ENCODE measurements at regions not wholly inside any gene's neighbourhood (a gene's known extent, or its start where the extent isn't known, plus 50 kb on each side); places are given as distances from the start of the nearest gene placed in this dataset.

DNA sequence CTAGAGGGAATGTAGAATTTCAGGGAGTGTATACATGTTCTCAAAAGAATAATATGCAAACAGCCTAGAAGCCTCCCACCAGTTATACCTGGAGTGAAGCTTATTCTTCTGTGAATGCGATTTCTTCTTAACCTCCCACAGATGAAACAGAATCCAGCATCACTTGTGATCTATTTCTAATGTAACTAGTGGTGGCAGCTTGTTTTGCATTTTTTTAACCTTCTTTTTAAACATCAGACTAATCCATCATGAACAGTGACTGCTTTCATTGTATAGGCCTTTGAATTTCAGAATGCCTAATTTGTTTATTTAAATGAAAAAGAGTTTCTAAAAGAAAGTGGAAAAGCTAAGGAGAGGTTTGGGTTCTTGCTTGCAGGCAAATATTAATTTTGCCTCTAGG lies 85.7 kb upstream of the EPHA4 start:
- Mint-ChIP-seq H3K27me3 (ENCODE audit: insufficient read depth) (no peaks in the 10 kb centered on the region), H3K4me3 (no peak overlapping the region), H3K9me3 (no peaks in the 10 kb centered on the region), H3K4me1 (ENCODE audit: low read depth) (no peaks in the 10 kb centered on the region), H3K27ac (no peak overlapping the region), H3K36me3 (ENCODE audit: low read depth) (no peaks in the 10 kb centered on the region)
- DNase-seq (ENCODE audit: low spot score): no peak
- intact Hi-C loops (cut with micrococcal nuclease): no loop called here

DNA sequence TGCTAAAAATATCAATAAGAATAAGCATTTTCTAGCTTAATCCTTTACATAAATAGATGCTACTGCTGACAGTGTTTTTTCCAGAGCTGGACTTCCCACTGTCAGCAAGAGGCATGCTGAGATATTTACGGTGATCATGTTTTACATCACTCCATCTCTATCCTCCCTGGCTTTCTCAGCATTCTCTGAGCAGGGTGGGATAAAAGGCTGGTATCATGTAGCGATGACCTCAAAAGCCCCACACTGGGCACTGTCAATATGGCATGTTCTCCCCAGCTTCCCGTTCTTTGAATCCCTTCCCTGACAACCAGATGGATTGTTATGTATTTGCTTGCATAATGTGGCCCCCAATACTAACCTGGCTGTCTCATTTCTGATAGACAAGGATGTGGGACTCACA lies 83.2 kb upstream of the EPHA4 start:
- Mint-ChIP-seq H3K4me1 (ENCODE audit: low read depth) (no peaks in the 10 kb centered on the region), H3K9me3 (no peaks in the 10 kb centered on the region), H3K4me3 (no peak overlapping the region), H3K36me3 (ENCODE audit: low read depth) (no peaks in the 10 kb centered on the region), H3K27ac (no peak overlapping the region), H3K27me3 (ENCODE audit: insufficient read depth) (no peaks in the 10 kb centered on the region)
- intact Hi-C loops (cut with micrococcal nuclease): no loop called here
- no peak for DNase-seq (ENCODE audit: low spot score)

DNA sequence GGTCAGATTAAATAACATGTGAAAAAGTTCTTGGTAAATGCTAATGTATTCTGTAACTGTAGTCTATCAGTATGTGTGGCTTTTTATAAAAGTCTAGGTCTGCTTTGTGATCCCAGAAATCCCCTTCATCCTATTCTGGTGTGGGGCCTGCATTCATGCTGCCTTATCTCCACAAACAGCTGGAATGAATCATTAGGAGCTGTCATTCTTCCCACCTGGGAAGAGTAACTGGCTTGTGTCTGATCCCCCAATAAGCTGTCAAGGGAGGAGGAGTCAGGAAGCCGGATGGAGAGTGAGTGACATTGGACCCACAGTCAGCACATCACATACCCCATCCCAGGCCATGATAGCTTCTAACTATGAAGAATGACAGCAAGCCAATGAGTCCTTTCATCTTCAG lies 81.1 kb upstream of the EPHA4 start:
- intact Hi-C loops (cut with micrococcal nuclease): no loop called here
- no peak for DNase-seq (ENCODE audit: low spot score)
- no peaks in the 10 kb centered on the region for H3K36me3 Mint-ChIP-seq (ENCODE audit: low read depth)
- no peaks in the 10 kb centered on the region for H3K9me3 Mint-ChIP-seq
- no peaks in the 10 kb centered on the region for H3K27me3 Mint-ChIP-seq (ENCODE audit: insufficient read depth)
- H3K4me1 Mint-ChIP-seq (ENCODE audit: low read depth): no peaks in the 10 kb centered on the region
- H3K4me3 Mint-ChIP-seq: no peak overlapping the region
- H3K27ac Mint-ChIP-seq: no peak overlapping the region

DNA sequence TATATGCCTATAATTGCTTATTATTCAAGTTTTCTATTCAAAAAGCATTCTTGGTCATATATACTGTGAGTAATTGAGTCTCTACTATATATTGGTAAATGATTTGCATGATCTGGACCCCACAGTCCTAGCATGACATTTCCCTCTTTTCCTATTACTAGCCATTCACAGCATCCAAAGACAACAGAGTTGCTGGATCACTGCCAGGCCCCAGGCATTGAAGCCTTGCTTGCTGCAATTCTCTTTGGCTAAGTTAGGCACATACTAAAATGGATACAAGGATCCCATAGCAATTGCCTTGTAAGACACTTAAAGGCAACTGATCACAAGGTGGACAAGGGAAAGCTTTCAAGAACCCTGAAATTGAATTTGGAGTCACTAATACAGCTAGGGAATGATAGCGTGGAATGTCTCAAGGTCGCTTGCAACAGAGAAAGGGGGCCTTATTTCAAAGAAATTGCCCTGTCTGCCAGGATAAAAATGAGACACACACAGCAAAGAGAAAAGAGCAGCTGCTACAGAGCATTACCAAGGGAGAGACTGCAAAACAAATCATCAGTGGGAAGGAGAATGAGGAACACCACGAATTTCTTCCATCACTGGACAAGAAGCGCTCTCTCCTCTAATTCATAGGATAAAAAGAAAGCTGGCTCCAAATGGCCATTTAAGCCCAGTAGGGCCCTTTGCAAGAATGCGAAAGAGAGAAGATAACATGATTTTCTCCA lies 77.1 kb upstream of the EPHA4 start:
- no peaks in the 10 kb centered on the region for H3K36me3 Mint-ChIP-seq (ENCODE audit: low read depth)
- no peaks in the 10 kb centered on the region for H3K4me1 Mint-ChIP-seq (ENCODE audit: low read depth)
- H3K27me3 Mint-ChIP-seq (ENCODE audit: insufficient read depth): no peaks in the 10 kb centered on the region
- H3K4me3 Mint-ChIP-seq: no peak overlapping the region
- intact Hi-C loops (cut with micrococcal nuclease): no loop called here
- no peak for DNase-seq (ENCODE audit: low spot score)
- H3K27ac Mint-ChIP-seq: no peak overlapping the region
- H3K9me3 Mint-ChIP-seq: peaks cover 3% of the 10 kb centered on the region

DNA sequence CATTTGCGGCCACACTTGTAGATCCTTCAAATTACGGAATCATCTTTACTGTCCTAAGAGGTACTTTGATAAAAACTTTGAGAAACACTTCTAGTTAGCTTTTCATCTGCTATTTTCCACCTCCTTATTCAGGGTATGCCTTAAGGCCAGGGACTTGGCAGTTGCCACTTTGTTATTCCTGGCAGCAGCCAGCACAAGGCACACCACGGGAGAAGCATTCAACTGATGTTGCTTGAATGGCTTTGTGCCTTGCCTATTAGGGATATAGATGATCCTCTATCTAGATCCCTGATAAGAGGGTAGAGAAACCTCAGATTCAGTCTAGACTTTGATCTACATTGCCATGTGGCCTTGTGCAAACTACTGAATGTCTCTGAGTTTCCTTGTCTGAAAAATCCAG lies 70.3 kb upstream of the EPHA4 start:
- Mint-ChIP-seq H3K27me3 (ENCODE audit: insufficient read depth) (no peaks in the 10 kb centered on the region), H3K4me3 (no peak overlapping the region), H3K4me1 (ENCODE audit: low read depth) (no peaks in the 10 kb centered on the region), H3K9me3 (peaks cover 8% of the 10 kb centered on the region), H3K36me3 (ENCODE audit: low read depth) (no peaks in the 10 kb centered on the region), H3K27ac (no peak overlapping the region)
- intact Hi-C loops (cut with micrococcal nuclease): no loop called here
- no peak for DNase-seq (ENCODE audit: low spot score)

DNA sequence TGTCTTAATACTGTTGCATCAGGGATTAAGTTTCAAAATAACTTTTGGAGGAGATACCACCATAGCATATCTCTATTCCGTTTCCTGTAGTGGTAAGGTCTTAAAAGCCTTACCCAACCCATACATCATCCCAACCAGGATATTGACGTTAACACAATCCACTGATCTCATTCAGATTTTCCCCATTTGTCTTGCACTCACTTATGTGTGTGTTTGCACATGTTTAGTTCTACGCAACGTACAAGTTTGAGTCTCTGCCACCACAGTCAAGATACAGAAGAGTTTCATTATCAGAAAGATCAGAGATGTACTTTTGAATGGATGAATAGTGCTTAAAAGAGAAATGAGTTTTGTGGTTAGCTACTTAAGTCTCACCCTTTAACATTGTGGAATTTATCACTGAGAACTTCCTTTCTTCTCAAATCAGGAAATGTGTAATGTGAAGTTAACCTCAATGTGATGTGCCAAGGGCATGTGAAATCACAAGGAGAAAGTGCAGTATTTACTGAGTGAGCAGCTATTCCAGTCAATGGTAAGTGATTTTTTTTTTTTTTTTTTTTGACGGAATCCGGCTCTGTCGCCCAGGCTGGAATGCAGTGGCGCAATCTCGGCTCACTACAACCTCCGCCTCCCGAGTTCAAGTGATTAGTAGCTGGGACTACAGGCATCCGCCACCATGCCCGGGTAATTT lies 69.2 kb upstream of the EPHA4 start:
- Mint-ChIP-seq H3K4me3 (no peak overlapping the region), H3K27me3 (ENCODE audit: insufficient read depth) (no peaks in the 10 kb centered on the region), H3K4me1 (ENCODE audit: low read depth) (no peaks in the 10 kb centered on the region), H3K9me3 (peaks cover 8% of the 10 kb centered on the region), H3K36me3 (ENCODE audit: low read depth) (no peaks in the 10 kb centered on the region), H3K27ac (no peak overlapping the region)
- no peak for DNase-seq (ENCODE audit: low spot score)
- intact Hi-C loops (cut with micrococcal nuclease): no loop called here

DNA sequence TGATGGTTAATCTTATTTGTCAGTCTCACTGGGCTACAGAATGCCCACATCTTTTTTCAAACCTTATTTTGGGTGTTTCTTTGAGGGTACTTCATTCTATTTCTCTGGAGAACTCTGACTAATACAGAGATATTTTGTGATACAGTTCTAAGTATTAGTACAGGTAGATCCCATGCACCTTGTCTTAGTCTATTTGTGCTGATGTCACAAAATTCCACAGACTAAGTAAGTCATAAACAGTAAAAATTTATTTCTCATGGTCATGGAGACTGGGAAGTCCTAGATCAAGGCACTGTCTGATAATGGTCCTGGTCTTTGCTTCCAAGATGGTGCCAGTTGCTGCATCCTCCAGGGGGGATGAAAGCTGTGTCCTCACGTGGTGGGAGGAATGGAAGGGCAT lies 68.6 kb upstream of the EPHA4 start:
- no peak overlapping the region for H3K4me3 Mint-ChIP-seq
- intact Hi-C loops (cut with micrococcal nuclease): no loop called here
- no peaks in the 10 kb centered on the region for H3K27me3 Mint-ChIP-seq (ENCODE audit: insufficient read depth)
- no peak for DNase-seq (ENCODE audit: low spot score)
- H3K27ac Mint-ChIP-seq: no peak overlapping the region
- no peaks in the 10 kb centered on the region for H3K36me3 Mint-ChIP-seq (ENCODE audit: low read depth)
- no peaks in the 10 kb centered on the region for H3K4me1 Mint-ChIP-seq (ENCODE audit: low read depth)
- H3K9me3 Mint-ChIP-seq: peaks cover 8% of the 10 kb centered on the region

DNA sequence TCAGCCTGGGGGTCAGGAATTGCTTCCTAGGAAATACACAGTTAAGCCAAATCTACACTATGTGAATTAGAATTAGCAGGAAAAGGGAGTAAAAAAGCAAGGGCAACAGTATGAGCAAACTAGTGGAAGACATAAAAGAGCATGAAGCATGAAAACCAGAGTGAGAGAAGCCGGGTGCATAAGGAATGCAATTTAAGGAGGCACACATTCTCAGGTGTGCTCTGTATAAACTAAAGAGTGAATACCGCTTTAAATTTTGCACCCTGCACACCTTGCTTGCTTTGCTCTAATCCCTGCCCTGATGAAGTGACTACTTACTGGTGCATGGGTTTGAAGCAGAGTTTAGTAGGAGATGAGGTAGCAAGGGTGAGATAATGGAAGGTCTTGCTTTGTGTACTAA lies 65.7 kb upstream of the EPHA4 start:
- Mint-ChIP-seq H3K27ac (no peak overlapping the region), H3K4me3 (no peak overlapping the region), H3K36me3 (ENCODE audit: low read depth) (no peaks in the 10 kb centered on the region), H3K27me3 (ENCODE audit: insufficient read depth) (no peaks in the 10 kb centered on the region), H3K4me1 (ENCODE audit: low read depth) (no peaks in the 10 kb centered on the region), H3K9me3 (peaks cover 5% of the 10 kb centered on the region)
- intact Hi-C loops (cut with micrococcal nuclease): no loop called here
- no peak for DNase-seq (ENCODE audit: low spot score)

DNA sequence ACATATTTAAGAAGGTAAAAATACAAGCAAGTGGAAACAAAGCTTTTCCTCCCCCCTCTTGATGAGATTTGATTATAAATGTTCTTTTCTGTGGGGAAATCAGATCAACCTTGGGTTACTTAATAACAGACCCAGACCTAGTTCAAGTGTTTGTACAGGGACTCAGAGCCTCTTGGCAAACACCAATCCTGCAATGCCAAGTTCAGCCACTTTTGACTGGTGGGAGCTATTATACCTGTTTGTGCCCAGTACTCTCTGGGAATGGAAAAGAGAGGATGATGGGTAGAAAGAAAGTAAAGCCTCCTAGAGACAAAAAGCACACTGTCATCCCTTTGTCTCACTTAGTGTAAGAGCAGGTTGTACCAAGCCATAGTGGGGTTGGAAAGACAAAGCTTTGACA lies 63.8 kb upstream of the EPHA4 start:
- no peak for DNase-seq (ENCODE audit: low spot score)
- Mint-ChIP-seq H3K36me3 (ENCODE audit: low read depth) (no peaks in the 10 kb centered on the region), H3K27ac (no peak overlapping the region), H3K9me3 (no peaks in the 10 kb centered on the region), H3K27me3 (ENCODE audit: insufficient read depth) (no peaks in the 10 kb centered on the region), H3K4me3 (no peak overlapping the region), H3K4me1 (ENCODE audit: low read depth) (no peaks in the 10 kb centered on the region)
- intact Hi-C loops (cut with micrococcal nuclease): no loop called here

DNA sequence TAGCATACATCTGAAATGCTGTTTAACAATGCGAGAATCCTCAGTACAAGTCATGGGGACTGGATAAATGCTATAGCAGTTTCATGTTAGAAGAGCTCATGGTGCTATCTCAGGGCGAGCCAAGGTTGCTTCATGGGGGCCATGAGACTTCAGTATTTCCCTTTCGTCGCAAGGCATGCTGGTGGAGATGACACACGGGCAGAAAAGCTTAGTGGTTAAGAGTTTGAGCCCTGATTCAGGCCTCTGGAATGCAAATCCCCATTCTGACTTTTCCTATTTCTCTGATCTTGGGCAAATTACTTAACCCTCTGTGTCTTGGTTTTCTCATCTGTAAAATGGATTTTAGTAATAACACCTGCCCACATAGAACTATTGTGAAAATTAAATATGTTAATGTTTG lies 57.4 kb upstream of the EPHA4 start:
- no peaks in the 10 kb centered on the region for H3K4me1 Mint-ChIP-seq (ENCODE audit: low read depth)
- no peaks in the 10 kb centered on the region for H3K9me3 Mint-ChIP-seq
- H3K4me3 Mint-ChIP-seq: no peak overlapping the region
- intact Hi-C loops (cut with micrococcal nuclease): no loop called here
- H3K27ac Mint-ChIP-seq: no peak overlapping the region
- no peaks in the 10 kb centered on the region for H3K27me3 Mint-ChIP-seq (ENCODE audit: insufficient read depth)
- no peak for DNase-seq (ENCODE audit: low spot score)
- no peaks in the 10 kb centered on the region for H3K36me3 Mint-ChIP-seq (ENCODE audit: low read depth)

DNA sequence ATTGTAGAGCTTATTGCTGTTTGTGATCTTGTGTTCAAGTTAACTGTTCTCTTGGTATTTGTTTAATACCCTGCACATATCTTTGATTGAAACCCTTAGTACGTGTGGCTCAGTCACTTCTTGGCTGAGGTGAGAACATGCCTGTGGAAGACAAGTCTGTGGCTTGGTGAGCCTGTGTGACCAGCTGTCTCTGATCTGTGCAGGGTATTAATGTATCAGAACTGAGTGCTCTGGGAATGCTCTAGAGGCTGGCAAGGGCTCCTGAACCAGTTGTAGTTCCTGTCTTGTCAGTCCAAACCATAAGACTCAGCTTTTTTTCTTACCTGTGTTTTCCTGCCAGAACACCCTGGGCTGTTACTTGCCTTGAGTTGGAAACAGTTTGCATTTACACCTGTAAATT lies 52.4 kb upstream of the EPHA4 start:
- Mint-ChIP-seq H3K4me3 (no peak overlapping the region), H3K36me3 (ENCODE audit: low read depth) (no peaks in the 10 kb centered on the region), H3K4me1 (ENCODE audit: low read depth) (no peaks in the 10 kb centered on the region), H3K27me3 (ENCODE audit: insufficient read depth) (no peaks in the 10 kb centered on the region), H3K27ac (no peak overlapping the region), H3K9me3 (no peaks in the 10 kb centered on the region)
- intact Hi-C loops (cut with micrococcal nuclease): no loop called here
- no peak for DNase-seq (ENCODE audit: low spot score)
